Activated CD8-positive, alpha-beta T cell treated with anti-CD3 and anti-CD28 coated beads for 36 hours (primary cell): ENCODE measurements at regions not wholly inside any gene's neighbourhood (a gene's known extent, or its start where the extent isn't known, plus 50 kb on each side); places are given as distances from the start of the nearest gene placed in this dataset.
"Not testable (repeated sequence)": the region's sequence is repeated elsewhere in the genome, so short reads cannot be mapped to it uniquely, and the experiment has no call there.

ENCODE experiments used
- ATAC-seq: fragments of 200-7000 bp; cut with Tn5 transposase; one replicate; pipeline ENCODE4 v1.10.0; 2021; ENCODE audit warnings: mild to moderate bottlenecking, moderate library complexity
- CTCF ChIA-PET: fragments of 350-600 bp; sonication (Branson Sonifier 250); formaldehyde crosslinking; loops from one replicate; lab custom pipeline; 2021; ENCODE audit warnings: antibody characterized with exemption; lab: Charles Lee
- POLR2A ChIA-PET: fragments of 350-600 bp; sonication (Branson Sonifier 250); formaldehyde crosslinking; loops from one replicate; lab custom pipeline; 2021; ENCODE audit warnings: antibody characterized with exemption; lab: Charles Lee
- DNase-seq: peaks from one replicate; pipeline ENCODE4 v3.0.0-alpha.2; 2020
- H3K27ac Mint-ChIP-seq: one replicate; pipeline ENCODE4 v1.8.0; 2021; ENCODE audit warnings: mild to moderate bottlenecking, mixed read lengths
- H3K27me3 Mint-ChIP-seq: one replicate; pipeline ENCODE4 v1.8.0; 2021; ENCODE audit warnings: mixed read lengths
- H3K36me3 Mint-ChIP-seq: one replicate; pipeline ENCODE4 v1.8.0; 2021; ENCODE audit warnings: low read depth, mixed read lengths
- H3K4me1 Mint-ChIP-seq: one replicate; pipeline ENCODE4 v1.8.0; 2021; ENCODE audit warnings: low read depth, mixed read lengths
- H3K4me3 Mint-ChIP-seq: one replicate; pipeline ENCODE4 v1.8.0; 2021; ENCODE audit warnings: mild to moderate bottlenecking, moderate library complexity, mixed read lengths
- H3K9me3 Mint-ChIP-seq: one replicate; pipeline ENCODE4 v1.8.0; 2021; ENCODE audit warnings: mixed read lengths
- CTCF ChIP-seq: fragments of 200-600 bp; IDR thresholded peaks from one replicate; pipeline ENCODE4 v1.8.0; 2022; ENCODE audit warnings: antibody characterized with exemption, mild to moderate bottlenecking
- intact Hi-C: fragments of 100-400 bp; cut with micrococcal nuclease; formaldehyde crosslinking; loops from one replicate; pipeline ENCODE4 v1.10.0; 2022

- no peak overlapping the region for H3K4me3 Mint-ChIP-seq
- H3K27ac Mint-ChIP-seq, result no peak overlapping the region
- no peaks in the 10 kb centered on the region for H3K9me3 Mint-ChIP-seq
- no peak for DNase-seq
- ChIA-PET CTCF (interaction anchor here (1.4 to 3.8 kb wide), 2 partner anchors 35 to 57 kb away, joined by 3 to 17 read pairs; no protein-coding TSS in a partner anchor), POLR2A (interaction anchor here (0.5 kb wide), 1 partner anchor 52 kb away, joined by 4 read pairs; no protein-coding TSS in a partner anchor)
- H3K4me1 Mint-ChIP-seq, result peaks cover 2% of the 10 kb centered on the region
- intact Hi-C loops, result no loop called here
- peaks cover 51% of the 10 kb centered on the region for H3K27me3 Mint-ChIP-seq
- no peaks in the 10 kb centered on the region for H3K36me3 Mint-ChIP-seq
- no peak for TF ChIP-seq CTCF
- no peak for ATAC-seq
These were observed 80.3 kb downstream of the NENF start for GRCh38 chr1:212512816-212513559.

GRCh38 chr1:212513586-212513985 lies 80.9 kb downstream of the NENF start:
- ChIA-PET POLR2A (no interaction called here), CTCF (interaction anchor here (3.8 kb wide), 1 partner anchor 36 kb away, joined by 17 read pairs; no protein-coding TSS in a partner anchor)
- Mint-ChIP-seq H3K4me3 (no peak overlapping the region), H3K27me3 (peaks cover 51% of the 10 kb centered on the region), H3K4me1 (peaks cover 2% of the 10 kb centered on the region), H3K27ac (no peak overlapping the region), H3K9me3 (no peaks in the 10 kb centered on the region), H3K36me3 (no peaks in the 10 kb centered on the region)
- DNase-seq (no peak), ATAC-seq (no peak)
- no peak for TF ChIP-seq CTCF
- intact Hi-C loops, result no loop called here

GRCh38 chr1:212514056-212514614 lies 81.4 kb downstream of the NENF start:
- ChIA-PET POLR2A (no interaction called here), CTCF (interaction anchor here (2.4 to 3.8 kb wide), 2 partner anchors 37 kb away, joined by 7 to 17 read pairs; no protein-coding TSS in a partner anchor)
- H3K27me3 Mint-ChIP-seq, result peaks cover 52% of the 10 kb centered on the region
- H3K36me3 Mint-ChIP-seq, result no peaks in the 10 kb centered on the region
- DNase-seq (peak; percentile 43), ATAC-seq (peak; percentile 64)
- no peaks in the 10 kb centered on the region for H3K9me3 Mint-ChIP-seq
- intact Hi-C loops, result no loop called here
- H3K27ac Mint-ChIP-seq, result no peak overlapping the region
- peaks cover 2% of the 10 kb centered on the region for H3K4me1 Mint-ChIP-seq
- TF ChIP-seq CTCF, result no peak
- H3K4me3 Mint-ChIP-seq, result no peak overlapping the region

- no peak overlapping the region for H3K27ac Mint-ChIP-seq
- no peak overlapping the region for H3K4me3 Mint-ChIP-seq
- ATAC-seq (peak; percentile 27), DNase-seq (no peak)
- H3K36me3 Mint-ChIP-seq, result no peaks in the 10 kb centered on the region
- TF ChIP-seq CTCF, result no peak
- ChIA-PET POLR2A (interaction anchor here (0.5 kb wide), 1 partner anchor 227 kb away, joined by 3 read pairs; no protein-coding TSS in a partner anchor), CTCF (interaction anchor here (2.4 kb wide), 1 partner anchor 37 kb away, joined by 7 read pairs; no protein-coding TSS in a partner anchor)
- intact Hi-C loops, result no loop called here
- H3K9me3 Mint-ChIP-seq, result no peaks in the 10 kb centered on the region
- peaks cover 50% of the 10 kb centered on the region for H3K27me3 Mint-ChIP-seq
- peaks cover 2% of the 10 kb centered on the region for H3K4me1 Mint-ChIP-seq
These were observed 82.1 kb downstream of the NENF start for GRCh38 chr1:212514782-212515181.

- CTCF ChIA-PET, result interaction anchor here (2.4 kb wide), 1 partner anchor 38 kb away, joined by 7 read pairs; no protein-coding TSS in a partner anchor
- Mint-ChIP-seq H3K36me3 (no peaks in the 10 kb centered on the region), H3K9me3 (no peaks in the 10 kb centered on the region), H3K4me3 (no peak overlapping the region), H3K4me1 (peaks cover 2% of the 10 kb centered on the region), H3K27ac (no peak overlapping the region), H3K27me3 (peaks cover 53% of the 10 kb centered on the region)
- intact Hi-C loops, result no loop called here
- ATAC-seq, result no peak
- no peak for DNase-seq
- POLR2A ChIA-PET, result interaction anchor here (0.5 kb wide), 1 partner anchor 226 kb away, joined by 3 read pairs; no protein-coding TSS in a partner anchor
- TF ChIP-seq CTCF, result no peak
These were observed 82.6 kb downstream of the NENF start for GRCh38 chr1:212515329-212515760.

GRCh38 chr1:212516012-212516411 lies 83.3 kb downstream of the NENF start:
- POLR2A ChIA-PET, H3K9me3 Mint-ChIP-seq, DNase-seq, H3K4me1 Mint-ChIP-seq, H3K36me3 Mint-ChIP-seq, ATAC-seq, H3K4me3 Mint-ChIP-seq, H3K27ac Mint-ChIP-seq, intact Hi-C loops: not testable (repeated sequence)
- peaks cover 52% of the 10 kb centered on the region for H3K27me3 Mint-ChIP-seq
- CTCF ChIA-PET, result interaction anchor here (2.4 kb wide), 1 partner anchor 39 kb away, joined by 7 read pairs; no protein-coding TSS in a partner anchor
